ENCODE measurements at regions not wholly inside any gene's neighbourhood (a gene's known extent, or its start where the extent isn't known, plus 50 kb on each side); places are given as distances from the start of the nearest gene placed in this dataset.

- H3K27ac Mint-ChIP-seq: no peak overlapping the region
- no peaks in the 10 kb centered on the region for H3K36me3 Mint-ChIP-seq (ENCODE audit: low read depth)
- intact Hi-C loops (cut with micrococcal nuclease): no loop called here
- peaks cover 12% of the 10 kb centered on the region for H3K4me1 Mint-ChIP-seq (ENCODE audit: low read depth)
- no peak for DNase-seq (ENCODE audit: low spot score)
- H3K4me3 Mint-ChIP-seq: no peak overlapping the region
- H3K9me3 Mint-ChIP-seq: peaks cover 4% of the 10 kb centered on the region
- peaks cover 16% of the 10 kb centered on the region for H3K27me3 Mint-ChIP-seq (ENCODE audit: insufficient read depth)
These were observed 66.7 kb upstream of the F3 start for GRCh38 chr1:94608142-94608851.

GRCh38 chr1:94607398-94607797 lies 65.8 kb upstream of the F3 start:
- peaks cover 16% of the 10 kb centered on the region for H3K4me1 Mint-ChIP-seq (ENCODE audit: low read depth)
- H3K4me3 Mint-ChIP-seq: no peak overlapping the region
- intact Hi-C loops (cut with micrococcal nuclease): no loop called here
- H3K27ac Mint-ChIP-seq: no peak overlapping the region
- DNase-seq (ENCODE audit: low spot score): no peak
- peaks cover 16% of the 10 kb centered on the region for H3K27me3 Mint-ChIP-seq (ENCODE audit: insufficient read depth)
- peaks cover 4% of the 10 kb centered on the region for H3K9me3 Mint-ChIP-seq
- no peaks in the 10 kb centered on the region for H3K36me3 Mint-ChIP-seq (ENCODE audit: low read depth)

- H3K9me3 Mint-ChIP-seq: peaks cover 4% of the 10 kb centered on the region
- intact Hi-C loops (cut with micrococcal nuclease): no loop called here
- H3K4me3 Mint-ChIP-seq: no peak overlapping the region
- H3K36me3 Mint-ChIP-seq (ENCODE audit: low read depth): no peaks in the 10 kb centered on the region
- DNase-seq (ENCODE audit: low spot score): no peak
- no peak overlapping the region for H3K27ac Mint-ChIP-seq
- H3K4me1 Mint-ChIP-seq (ENCODE audit: low read depth): peaks cover 24% of the 10 kb centered on the region
- peaks cover 22% of the 10 kb centered on the region for H3K27me3 Mint-ChIP-seq (ENCODE audit: insufficient read depth)
These were observed 64.9 kb upstream of the F3 start for GRCh38 chr1:94606471-94606870.

GRCh38 chr1:94603663-94604062 lies 62.1 kb upstream of the F3 start:
- Mint-ChIP-seq H3K4me3 (no peak overlapping the region), H3K27me3 (ENCODE audit: insufficient read depth) (peaks cover 29% of the 10 kb centered on the region), H3K9me3 (peaks cover 4% of the 10 kb centered on the region), H3K27ac (no peak overlapping the region), H3K36me3 (ENCODE audit: low read depth) (no peaks in the 10 kb centered on the region), H3K4me1 (ENCODE audit: low read depth) (peaks cover 27% of the 10 kb centered on the region)
- no peak for DNase-seq (ENCODE audit: low spot score)
- intact Hi-C loops (cut with micrococcal nuclease): loop anchor here (2.0 to 5.0 kb wide), 2 partner anchors 61 to 134 kb away; no protein-coding TSS in a partner anchor

GRCh38 chr1:94602802-94603625 lies 61.5 kb upstream of the F3 start:
- intact Hi-C loops (cut with micrococcal nuclease): loop anchor here (2.0 to 5.0 kb wide), 2 partner anchors 60 to 134 kb away; no protein-coding TSS in a partner anchor
- H3K4me3 Mint-ChIP-seq: peak overlapping the region; percentile 75

GRCh38 chr1:94602316-94602715 lies 60.8 kb upstream of the F3 start:
- Mint-ChIP-seq H3K4me1 (ENCODE audit: low read depth) (peaks cover 27% of the 10 kb centered on the region), H3K9me3 (peaks cover 4% of the 10 kb centered on the region), H3K27me3 (ENCODE audit: insufficient read depth) (peaks cover 26% of the 10 kb centered on the region), H3K27ac (peak overlapping the region; percentile 13), H3K36me3 (ENCODE audit: low read depth) (no peaks in the 10 kb centered on the region), H3K4me3 (peak overlapping the region; percentile 75)
- intact Hi-C loops (cut with micrococcal nuclease): loop anchor here (2.0 to 5.0 kb wide), 2 partner anchors 60 to 135 kb away; no protein-coding TSS in a partner anchor
- peak; percentile 48 for DNase-seq (ENCODE audit: low spot score)

More at GRCh38 chr1:94602802-94603625, 61.5 kb upstream of the F3 start:
- no peak overlapping the region for H3K27ac Mint-ChIP-seq
- peaks cover 4% of the 10 kb centered on the region for H3K9me3 Mint-ChIP-seq
- H3K4me1 Mint-ChIP-seq (ENCODE audit: low read depth): peaks cover 27% of the 10 kb centered on the region
- no peak for DNase-seq (ENCODE audit: low spot score)
- no peaks in the 10 kb centered on the region for H3K36me3 Mint-ChIP-seq (ENCODE audit: low read depth)
- peaks cover 26% of the 10 kb centered on the region for H3K27me3 Mint-ChIP-seq (ENCODE audit: insufficient read depth)

- Mint-ChIP-seq H3K27ac (no peak overlapping the region), H3K9me3 (peaks cover 4% of the 10 kb centered on the region), H3K4me1 (ENCODE audit: low read depth) (peaks cover 27% of the 10 kb centered on the region), H3K27me3 (ENCODE audit: insufficient read depth) (peaks cover 27% of the 10 kb centered on the region), H3K4me3 (no peak overlapping the region), H3K36me3 (ENCODE audit: low read depth) (no peaks in the 10 kb centered on the region)
- DNase-seq (ENCODE audit: low spot score): no peak
- intact Hi-C loops (cut with micrococcal nuclease): loop anchor here (5.0 kb wide), 1 partner anchor 137 kb away; no protein-coding TSS in a partner anchor
These were observed 59.0 kb upstream of the F3 start for GRCh38 chr1:94600556-94600955.

GRCh38 chr1:94599095-94599813 lies 57.7 kb upstream of the F3 start:
- intact Hi-C loops (cut with micrococcal nuclease): no loop called here
- no peak for DNase-seq (ENCODE audit: low spot score)
- H3K4me1 Mint-ChIP-seq (ENCODE audit: low read depth): peaks cover 27% of the 10 kb centered on the region
- no peak overlapping the region for H3K27ac Mint-ChIP-seq
- no peak overlapping the region for H3K4me3 Mint-ChIP-seq
- peaks cover 4% of the 10 kb centered on the region for H3K9me3 Mint-ChIP-seq
- no peaks in the 10 kb centered on the region for H3K36me3 Mint-ChIP-seq (ENCODE audit: low read depth)
- H3K27me3 Mint-ChIP-seq (ENCODE audit: insufficient read depth): peaks cover 27% of the 10 kb centered on the region

GRCh38 chr1:94597701-94598100 lies 56.1 kb upstream of the F3 start:
- no peak overlapping the region for H3K27ac Mint-ChIP-seq
- H3K4me1 Mint-ChIP-seq (ENCODE audit: low read depth): peaks cover 15% of the 10 kb centered on the region
- no peaks in the 10 kb centered on the region for H3K9me3 Mint-ChIP-seq
- intact Hi-C loops (cut with micrococcal nuclease): no loop called here
- no peak for DNase-seq (ENCODE audit: low spot score)
- no peaks in the 10 kb centered on the region for H3K36me3 Mint-ChIP-seq (ENCODE audit: low read depth)
- no peak overlapping the region for H3K4me3 Mint-ChIP-seq
- H3K27me3 Mint-ChIP-seq (ENCODE audit: insufficient read depth): peaks cover 20% of the 10 kb centered on the region

- Mint-ChIP-seq H3K36me3 (ENCODE audit: low read depth) (no peaks in the 10 kb centered on the region), H3K4me3 (no peak overlapping the region), H3K27ac (no peak overlapping the region), H3K4me1 (ENCODE audit: low read depth) (peaks cover under 1% of the 10 kb centered on the region), H3K9me3 (no peaks in the 10 kb centered on the region), H3K27me3 (ENCODE audit: insufficient read depth) (peaks cover 14% of the 10 kb centered on the region)
- DNase-seq (ENCODE audit: low spot score): no peak
- intact Hi-C loops (cut with micrococcal nuclease): no loop called here
These were observed 54.7 kb upstream of the F3 start for GRCh38 chr1:94596260-94596659.

GRCh38 chr1:94595658-94596057 lies 54.1 kb upstream of the F3 start:
- no peak for DNase-seq (ENCODE audit: low spot score)
- Mint-ChIP-seq H3K36me3 (ENCODE audit: low read depth) (no peaks in the 10 kb centered on the region), H3K27ac (no peak overlapping the region), H3K4me1 (ENCODE audit: low read depth) (no peaks in the 10 kb centered on the region), H3K27me3 (ENCODE audit: insufficient read depth) (peaks cover 13% of the 10 kb centered on the region), H3K9me3 (no peaks in the 10 kb centered on the region), H3K4me3 (no peak overlapping the region)
- intact Hi-C loops (cut with micrococcal nuclease): no loop called here

GRCh38 chr1:94593611-94594010 lies 52.1 kb upstream of the F3 start:
- Mint-ChIP-seq H3K27ac (no peak overlapping the region), H3K4me1 (ENCODE audit: low read depth) (no peaks in the 10 kb centered on the region), H3K27me3 (ENCODE audit: insufficient read depth) (peaks cover 5% of the 10 kb centered on the region), H3K36me3 (ENCODE audit: low read depth) (no peaks in the 10 kb centered on the region), H3K9me3 (no peaks in the 10 kb centered on the region), H3K4me3 (no peak overlapping the region)
- intact Hi-C loops (cut with micrococcal nuclease): no loop called here
- no peak for DNase-seq (ENCODE audit: low spot score)

- Mint-ChIP-seq H3K36me3 (ENCODE audit: low read depth) (no peaks in the 10 kb centered on the region), H3K4me1 (ENCODE audit: low read depth) (no peaks in the 10 kb centered on the region), H3K4me3 (no peak overlapping the region), H3K27ac (no peak overlapping the region), H3K27me3 (ENCODE audit: insufficient read depth) (peaks cover 5% of the 10 kb centered on the region), H3K9me3 (no peaks in the 10 kb centered on the region)
- intact Hi-C loops (cut with micrococcal nuclease): no loop called here
- no peak for DNase-seq (ENCODE audit: low spot score)
These were observed 51.0 kb upstream of the F3 start for GRCh38 chr1:94592571-94592920.
